ENCODE measurements at regions not wholly inside any gene's neighbourhood (a gene's known extent, or its start where the extent isn't known, plus 50 kb on each side); places are given as distances from the start of the nearest gene placed in this dataset.

DNA sequence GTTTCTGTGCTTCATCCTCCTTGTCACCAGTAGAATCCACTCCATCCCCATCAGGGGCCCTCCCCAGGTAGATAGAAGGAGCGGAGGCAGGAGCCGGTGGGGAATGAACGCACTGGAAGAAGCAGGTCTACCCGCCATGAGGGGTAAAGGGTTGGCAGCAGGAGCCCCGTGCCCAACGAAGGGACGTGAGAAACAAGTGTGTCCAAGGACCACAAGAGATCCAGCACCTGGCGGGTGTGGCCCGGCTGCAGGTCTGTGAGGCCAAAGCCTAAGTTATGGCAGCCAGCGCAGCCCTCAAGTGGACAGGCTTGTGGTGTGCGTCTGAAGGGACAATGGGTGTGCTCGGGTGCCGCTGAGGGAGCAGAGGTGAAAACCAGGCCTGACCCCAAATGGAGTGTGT, 94.3 kb downstream of the IRX2 start:
- no peak for DNase-seq

DNA sequence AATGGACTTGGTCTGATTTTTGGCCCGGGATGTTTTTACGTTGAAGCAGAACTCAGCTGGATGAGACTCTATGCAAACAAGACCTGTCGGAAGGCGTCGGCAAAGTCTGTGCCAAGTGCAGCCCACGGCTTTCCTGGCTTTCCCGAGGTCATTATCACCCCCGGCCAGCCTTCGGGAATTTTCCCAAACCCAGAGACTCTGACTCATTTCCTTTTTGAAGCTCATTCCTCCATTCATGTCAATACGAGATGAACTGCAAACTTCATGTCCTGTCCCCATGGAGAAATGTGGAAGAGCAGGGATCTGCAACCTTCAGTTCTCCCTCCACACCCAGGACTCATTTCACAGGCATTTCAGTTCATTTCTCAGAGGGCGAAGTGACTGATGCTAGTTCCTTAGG, 95.3 kb downstream of the IRX2 start:
- DNase-seq: peak; percentile 81

DNA sequence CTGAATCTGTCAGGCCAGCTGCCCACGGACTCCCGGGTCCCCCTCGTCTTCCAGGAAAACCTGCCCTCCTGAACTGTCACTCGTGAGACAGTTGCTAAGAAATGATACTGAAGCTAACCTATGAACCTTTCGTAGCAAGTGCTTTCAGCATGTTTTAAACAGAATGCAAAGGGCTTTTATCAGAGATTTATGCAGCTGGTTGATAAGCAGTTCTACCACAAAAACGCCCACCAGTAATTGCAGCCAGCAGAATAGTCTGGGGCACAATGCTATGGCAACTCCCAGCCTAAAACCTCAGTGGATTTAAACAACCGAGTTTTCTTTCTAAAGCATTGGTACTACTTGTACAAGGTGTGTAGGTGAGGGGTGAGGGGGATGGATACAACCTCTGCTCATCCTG, 97.5 kb downstream of the IRX2 start:
- no peak for DNase-seq

DNA sequence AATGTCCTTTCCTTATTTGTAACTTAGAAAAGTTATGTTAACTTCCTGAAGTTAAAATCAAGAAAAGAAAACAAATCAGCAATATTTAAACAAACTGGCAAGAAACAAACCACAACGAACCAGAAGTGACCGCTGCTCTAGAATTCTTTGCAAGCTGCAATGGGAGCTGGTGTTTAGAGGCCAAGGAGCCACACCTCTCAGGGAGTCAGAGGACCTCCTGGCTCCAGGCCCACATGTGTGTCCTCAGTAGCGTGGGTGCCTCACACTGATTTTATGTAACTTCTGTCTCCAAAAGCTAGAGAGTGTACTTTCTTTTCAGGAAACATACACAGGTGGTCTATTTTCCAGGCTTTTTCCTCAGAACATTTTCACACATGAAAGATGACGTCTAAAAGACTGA, 100.4 kb downstream of the IRX2 start:
- DNase-seq: no peak

DNA sequence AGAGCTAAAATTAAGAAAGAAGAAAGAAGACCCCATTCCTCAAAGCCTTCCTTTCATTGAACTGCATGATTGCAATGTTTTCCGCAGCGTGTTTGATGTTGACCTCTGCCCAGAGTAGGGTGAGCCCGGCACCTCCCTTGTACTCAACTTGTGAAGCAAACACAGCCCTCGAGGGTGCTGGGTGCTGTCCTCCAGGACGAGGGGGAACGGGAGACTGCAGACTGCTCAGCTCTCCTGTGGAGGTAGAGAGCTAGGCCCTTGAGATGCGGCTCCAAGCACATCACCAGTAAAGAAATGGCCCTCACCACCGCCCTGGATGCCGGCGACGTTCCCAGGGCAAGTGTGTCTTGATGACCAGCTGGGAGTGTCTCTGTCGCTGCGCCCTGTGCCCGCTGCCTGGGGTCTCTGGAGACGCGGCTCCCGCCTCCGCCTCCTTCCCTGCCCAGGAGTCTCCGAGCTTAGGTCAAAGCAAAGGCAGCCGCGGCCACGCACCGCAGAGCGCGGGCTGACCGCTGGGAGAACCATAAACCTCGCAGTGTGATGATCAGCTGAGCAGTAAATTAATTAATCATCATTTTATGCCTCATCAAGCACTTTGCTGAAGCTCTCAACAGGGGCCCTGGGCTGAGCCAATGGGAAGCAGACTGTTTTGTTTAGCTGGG, 108.7 kb downstream of the IRX2 start:
- DNase-seq: no peak

DNA sequence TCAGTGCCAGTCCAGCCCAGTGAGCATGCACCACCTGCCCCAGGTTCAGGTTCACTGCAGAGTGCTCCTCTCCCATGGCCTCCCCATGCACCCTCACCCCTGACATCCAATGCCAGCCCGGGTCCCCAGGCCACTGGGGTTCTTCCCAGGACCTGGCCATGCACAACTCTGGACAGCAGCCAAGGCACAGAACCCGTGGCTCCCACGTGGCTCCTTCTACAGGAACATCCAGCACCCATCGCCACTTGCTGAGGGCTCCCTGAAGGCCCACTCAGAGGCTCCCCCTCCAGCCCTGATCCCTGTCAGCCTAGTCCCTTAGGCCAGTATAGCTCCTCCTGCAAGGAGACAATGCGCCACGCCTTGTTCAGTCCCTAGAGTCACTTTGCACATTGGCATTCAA, 110.8 kb downstream of the IRX2 start:
- no peak for DNase-seq

DNA sequence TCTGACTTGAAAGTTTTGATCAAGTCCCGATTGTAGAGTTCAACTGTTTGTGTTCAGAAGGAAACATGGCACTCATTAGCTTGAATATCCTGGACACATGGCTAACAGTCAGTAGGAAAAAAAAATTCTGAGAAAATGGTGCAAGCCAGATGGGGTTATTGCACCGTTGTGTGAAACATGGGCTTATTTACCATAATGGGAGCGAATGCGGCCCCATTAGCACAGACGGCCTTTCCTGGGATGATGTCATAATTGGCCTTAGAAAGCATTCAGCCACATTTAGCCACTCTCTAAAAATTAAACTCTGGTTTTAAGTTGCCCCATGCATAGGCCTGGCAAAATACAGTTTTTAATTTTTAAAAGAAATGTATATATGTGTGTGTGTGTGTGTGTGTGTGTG, 112.1 kb downstream of the IRX2 start:
- no peak for DNase-seq

DNA sequence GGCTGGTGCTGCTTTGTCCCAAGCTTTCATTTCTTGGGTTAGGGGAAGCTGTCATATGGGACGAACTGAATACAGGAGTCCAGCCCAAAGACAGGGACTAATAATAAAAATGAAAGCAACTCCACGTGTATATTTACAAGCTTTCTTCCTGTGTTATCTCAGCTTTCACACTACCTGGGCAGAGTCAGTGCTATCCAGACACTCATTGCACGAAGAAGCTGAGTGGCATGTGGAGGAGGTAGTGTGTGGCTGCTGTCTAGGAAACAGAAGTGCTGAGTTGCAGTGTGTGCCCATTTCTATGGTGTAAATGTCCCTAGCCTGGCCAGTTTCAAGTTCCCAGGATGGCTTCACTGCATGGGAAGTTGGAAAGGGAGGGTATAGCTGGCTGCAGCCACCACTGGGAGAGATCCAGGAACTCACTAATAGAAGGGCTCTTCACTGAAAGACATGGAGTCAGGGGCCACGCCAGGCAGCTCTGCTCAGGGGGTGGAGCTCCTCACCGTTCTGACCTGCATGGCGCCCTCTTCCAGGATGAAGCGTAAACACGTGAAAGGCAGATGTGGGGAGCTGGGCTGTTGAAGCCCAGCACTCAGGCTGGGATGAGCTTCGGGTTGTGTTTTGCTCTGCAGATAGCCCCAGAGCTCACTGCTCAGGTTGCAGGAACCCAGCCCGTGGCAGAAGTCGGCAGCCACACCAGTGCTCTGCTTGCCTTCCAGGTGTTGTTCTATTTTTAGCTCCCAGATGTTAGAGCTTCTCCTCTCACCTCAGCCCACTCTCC, 116.9 kb downstream of the IRX2 start:
- peak; percentile 38 for DNase-seq

DNA sequence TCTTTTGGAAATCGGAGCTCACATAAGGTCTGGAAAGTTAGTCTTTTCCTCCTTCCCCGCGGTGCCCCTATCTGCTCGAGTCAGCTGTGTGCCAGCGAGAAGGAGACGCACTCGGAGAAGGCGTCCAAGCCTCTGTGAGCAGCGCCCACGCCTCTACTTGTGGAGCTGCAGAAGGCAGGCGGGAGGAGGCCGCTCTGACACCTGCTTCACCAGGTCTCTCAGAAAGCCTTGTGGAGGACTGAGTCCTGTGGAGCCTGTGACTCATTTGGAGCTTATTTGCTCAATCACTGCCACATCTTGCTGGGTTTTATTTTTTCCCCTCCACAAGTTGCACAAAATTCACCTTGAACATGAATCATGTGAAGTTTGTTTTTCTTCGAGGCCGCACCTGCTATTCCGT, 117.5 kb downstream of the IRX2 start:
- DNase-seq: peak; percentile 38

DNA sequence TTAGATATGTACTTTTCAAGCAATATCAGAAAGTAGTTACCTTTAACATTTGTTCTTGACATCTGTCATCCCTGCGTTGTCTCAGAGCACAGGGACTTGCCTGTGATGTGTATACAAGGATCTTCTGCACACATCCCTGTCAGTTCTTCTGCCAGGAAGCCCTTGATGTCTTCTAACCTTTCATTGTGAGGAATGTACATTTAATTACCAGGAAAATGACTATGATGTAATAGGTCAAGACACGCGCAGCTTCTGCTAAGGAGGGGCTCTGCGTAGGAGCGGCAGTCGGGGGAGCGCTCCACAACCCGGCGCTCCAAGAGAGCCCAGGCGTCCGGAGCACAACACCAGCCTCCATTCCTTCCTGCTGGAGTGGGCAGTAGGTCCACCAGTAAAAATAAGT, 119.7 kb downstream of the IRX2 start:
- no peak for DNase-seq

DNA sequence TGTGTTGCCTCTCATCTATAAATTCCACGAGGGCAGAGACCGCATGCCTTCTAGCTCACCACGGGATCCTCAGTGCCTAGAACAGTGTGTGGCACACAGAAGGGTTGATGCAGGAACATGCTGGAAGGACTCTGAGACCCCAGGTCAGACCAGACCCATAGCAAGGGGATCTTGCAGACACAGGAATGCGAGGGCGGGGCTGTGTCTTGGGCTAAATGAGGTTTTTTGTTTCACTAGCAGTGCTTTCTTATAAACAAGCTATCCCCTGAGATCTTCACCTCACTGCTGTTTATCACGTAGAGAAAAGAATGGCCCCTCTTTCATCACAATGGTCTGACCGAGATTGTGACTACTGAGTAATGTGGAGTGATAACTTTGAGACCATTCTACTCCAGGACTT, 122.4 kb downstream of the IRX2 start:
- DNase-seq: no peak

DNA sequence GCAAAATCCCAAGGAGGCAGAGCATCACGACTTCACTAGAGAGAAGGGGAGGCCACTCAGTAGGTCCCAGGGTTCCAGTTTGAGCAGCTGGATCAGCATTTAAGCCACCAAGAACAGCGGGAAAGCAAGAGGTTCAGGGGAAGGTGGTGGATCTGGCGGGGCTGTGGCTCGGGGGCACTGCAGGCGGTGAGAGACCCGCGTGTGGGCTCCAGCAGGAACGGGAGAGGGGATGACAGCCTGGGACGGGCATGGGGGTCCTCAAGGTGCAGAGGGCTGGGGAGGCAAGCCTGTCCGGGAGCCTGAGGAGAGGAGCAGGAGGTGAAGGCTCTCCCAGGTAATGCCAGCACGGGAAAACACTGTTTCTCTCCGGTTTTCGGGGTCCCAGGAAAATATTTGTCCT, 123.6 kb downstream of the IRX2 start:
- no peak for DNase-seq

DNA sequence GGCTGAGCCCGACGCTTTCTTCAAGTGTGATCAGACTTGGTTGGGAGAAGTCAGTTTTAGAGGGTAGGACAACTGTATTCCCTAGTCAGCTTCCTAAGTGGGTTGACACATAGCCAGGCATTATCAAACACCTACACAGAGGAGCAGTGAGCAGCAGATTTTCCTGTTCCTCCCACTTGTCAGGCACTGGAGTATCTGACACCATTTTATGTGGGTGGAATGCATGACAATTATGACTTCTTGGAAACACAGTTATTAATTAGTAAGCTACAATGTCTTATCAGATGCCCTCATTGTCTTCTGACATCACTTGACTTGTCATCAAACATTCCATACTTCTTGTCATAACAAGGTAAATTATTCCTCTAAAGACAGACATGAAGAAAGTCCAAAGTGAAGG, 124.9 kb downstream of the IRX2 start:
- DNase-seq: no peak

DNA sequence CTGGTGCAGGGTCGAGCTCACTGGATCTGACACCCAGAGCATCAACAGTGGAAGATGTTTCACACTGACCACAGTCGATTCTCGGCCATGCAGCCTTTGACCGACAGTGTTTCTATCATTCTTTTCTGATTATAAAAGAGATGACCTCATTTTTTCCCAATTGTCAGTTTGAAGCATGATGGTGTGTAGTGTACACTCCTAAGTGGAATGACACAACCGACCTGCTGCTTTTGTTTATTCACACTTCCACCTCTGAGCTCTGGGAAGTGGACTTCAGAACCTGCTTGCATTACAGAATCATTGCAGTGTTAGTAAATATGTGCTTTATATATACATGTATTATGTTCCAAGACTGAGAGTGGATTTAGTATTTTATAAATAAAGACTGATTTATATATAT, 128.6 kb downstream of the IRX2 start:
- no peak for DNase-seq

DNA sequence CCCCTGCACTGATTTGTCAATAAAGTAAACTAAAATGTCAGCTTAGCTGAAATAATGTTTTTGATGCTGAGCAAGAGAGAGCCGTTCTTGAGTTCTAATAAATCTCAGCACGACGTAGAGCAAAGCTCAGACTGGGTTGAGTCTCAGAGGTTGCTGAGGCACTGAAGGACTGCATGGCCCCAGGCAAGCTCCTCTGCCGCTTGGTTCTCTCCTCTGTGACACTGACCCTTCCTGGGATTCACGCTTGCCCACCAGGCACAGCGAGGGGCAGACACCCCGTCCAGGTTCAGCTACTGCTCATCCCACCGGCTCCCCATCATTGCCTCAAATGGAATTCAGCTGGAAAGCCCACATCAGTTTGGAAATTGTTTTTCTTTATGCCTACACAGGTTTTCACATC, 129.8 kb downstream of the IRX2 start:
- no peak for DNase-seq

DNA sequence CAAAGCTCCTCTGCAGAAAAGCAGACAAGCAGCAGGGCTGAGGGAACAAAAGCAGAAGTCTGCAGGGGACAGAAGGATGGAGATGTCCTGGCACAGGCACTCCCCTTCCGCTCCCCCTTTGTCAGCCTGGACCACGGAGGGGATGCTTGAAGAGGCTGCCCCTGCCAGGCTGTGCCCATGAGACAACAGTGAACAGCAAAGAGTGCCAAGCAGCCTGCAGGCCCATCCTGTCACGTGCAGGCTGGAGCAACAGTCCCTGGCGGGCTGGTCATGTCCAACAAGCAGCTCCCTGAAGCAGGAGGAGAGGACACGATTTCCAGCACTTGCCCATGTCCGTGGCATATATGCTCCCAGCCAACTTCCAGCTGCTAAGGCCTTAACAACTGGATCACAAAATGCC, 132.3 kb downstream of the IRX2 start:
- DNase-seq: no peak

DNA sequence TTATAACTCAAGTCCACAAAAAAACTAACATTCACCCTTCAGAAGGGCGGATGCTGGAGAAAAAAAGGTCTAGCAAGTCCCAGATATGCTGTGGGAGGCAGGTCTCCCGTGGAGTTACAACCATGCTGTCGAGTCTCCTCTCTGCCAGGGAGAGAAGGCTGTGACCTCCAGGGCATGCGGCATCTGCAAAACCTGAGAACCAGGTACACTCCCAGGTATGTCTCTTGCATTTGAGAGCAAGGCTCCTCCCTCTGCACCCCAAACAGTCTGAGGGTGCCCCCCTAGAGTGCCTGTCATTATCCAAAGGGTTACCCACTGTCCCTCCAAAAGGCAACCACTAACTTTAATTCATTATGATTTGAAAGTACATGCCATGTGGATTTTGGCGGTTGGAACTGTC, 134.0 kb downstream of the IRX2 start:
- no peak for DNase-seq

DNA sequence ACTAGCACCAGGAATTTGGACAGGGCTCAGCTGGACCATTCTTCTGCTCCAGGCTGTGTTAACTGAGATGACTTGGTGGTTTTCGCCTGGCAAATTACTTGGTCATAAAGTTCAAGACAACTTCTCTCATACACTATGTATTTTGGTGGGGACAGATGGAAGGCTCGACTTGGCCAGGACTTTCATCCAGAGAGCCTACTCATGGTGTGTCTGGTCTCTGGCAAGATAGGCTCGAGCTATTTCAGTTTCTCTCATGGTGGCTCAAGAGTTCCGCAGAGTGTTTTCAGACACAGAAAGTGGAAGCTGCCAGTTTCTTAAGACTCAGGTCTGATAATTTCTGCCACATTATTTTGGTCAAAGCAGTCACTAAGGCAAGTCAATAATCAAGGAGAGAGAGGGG, 135.6 kb downstream of the IRX2 start:
- DNase-seq: no peak

DNA sequence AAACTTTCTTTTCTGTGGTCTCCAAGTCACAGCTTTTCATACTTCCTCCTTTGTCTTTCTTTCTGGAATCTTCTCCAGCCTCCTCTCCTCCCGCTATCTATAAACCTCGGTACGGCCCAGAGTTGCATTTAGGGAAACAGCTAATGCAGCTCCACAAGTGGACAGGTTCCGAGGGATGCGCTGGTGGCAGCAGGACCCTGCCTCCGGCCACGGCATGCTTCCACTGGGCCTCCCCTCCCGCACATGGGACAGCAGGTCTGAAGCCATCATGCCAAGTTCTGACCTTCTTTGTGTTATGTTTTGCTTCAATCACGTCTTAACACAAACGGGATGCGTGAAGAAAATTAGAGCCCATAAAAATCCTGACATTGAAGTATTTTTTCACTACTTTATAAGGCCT, 136.9 kb downstream of the IRX2 start:
- DNase-seq: no peak

DNA sequence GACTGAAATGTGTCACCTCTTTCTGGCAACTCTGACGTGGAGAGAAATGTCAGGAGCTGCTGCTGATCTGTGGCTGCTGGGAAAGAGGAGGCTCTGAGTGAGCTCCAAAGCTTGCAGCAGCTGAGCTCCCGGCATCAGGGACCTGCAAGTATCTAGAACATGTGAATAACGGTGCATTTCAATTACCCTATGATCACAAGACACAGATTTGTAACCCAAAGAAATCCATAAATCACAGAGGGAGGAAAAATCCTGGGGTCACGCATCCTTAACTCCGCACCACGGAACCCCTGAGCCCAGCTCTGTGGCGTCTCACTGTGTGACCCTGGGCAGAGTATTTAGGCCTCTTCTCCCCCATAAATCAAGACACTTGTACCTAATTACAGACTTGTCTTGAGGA, 139.8 kb downstream of the IRX2 start:
- DNase-seq: no peak

DNA sequence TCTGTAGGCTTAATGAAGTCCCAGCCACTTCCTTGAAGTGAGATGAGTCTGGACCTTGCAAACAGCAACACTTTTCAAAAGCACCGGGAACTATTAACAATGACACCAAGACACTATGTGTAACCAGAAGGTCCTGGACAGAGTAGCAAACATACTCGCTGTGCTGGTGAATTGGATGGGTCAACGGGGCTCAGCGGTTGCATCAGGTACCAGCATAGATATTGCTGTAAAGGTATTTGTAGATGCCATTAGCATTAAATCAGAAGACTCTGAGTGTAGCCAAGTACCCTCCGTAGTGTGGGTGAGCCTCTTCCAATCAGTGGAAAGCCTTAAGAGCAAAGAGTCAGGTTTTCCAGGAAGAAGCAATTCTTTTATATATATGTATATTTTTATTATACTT, 140.5 kb downstream of the IRX2 start:
- DNase-seq: no peak

DNA sequence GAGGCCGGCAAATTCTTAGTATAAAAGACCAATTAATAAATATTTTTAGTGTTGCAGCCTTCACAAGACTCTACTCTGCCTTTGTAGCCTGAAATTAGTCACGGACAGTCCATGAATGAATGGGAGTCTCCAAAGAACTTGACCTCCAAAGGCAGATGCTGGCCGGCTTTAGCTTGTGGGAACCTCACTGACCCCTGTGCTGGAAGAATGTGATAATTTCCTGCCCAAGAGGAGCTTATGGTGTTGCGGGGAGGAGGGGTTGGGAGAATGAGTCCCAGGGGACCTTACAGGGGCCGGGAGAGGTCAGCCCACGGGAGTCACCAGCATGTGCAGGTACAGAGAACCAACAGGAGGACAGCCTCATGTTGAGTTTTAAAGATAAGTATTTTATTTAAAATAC, 143.1 kb downstream of the IRX2 start:
- DNase-seq: no peak

DNA sequence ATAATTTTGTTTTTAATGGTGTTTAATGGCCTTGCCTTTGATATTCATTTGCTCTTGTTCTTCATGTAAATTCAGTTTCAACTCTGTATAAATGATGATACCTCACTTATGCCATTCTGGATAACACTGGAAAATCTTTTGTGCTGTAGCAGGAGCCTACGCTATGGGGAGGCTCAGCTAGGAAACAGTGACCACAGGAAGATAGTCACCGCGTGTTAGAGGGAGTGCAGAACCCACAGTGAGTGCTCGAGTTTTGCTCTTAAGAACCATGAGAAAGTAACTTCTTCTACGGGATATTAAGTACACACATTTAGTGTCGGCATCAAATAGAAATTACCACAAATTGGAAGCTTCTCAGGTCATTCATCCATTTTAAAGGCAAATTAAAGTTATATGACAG, 143.9 kb downstream of the IRX2 start:
- no peak for DNase-seq

DNA sequence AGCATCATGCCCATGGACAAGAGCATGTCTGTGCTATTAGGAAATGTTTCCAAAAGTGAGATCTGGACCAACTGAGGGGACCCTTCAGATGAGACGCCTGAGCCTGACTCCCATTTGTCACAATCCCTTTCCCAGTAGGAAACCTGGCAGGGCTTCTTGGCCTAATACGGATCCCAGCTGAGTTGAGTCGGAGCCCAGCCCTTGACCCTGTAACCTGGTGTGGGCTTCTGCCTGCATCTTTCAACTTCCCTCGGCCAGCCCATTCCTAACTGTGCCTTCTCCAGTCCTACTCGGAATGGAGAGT, 148.3 kb downstream of the IRX2 start:
- no peak for DNase-seq
